Tibial artery (tissue), 4 donors: ENCODE measurements at regions not wholly inside any gene's neighbourhood (a gene's known extent, or its start where the extent isn't known, plus 50 kb on each side); places are given as distances from the start of the nearest gene placed in this dataset.
"Not testable (repeated sequence)": the region's sequence is repeated elsewhere in the genome, so short reads cannot be mapped to it uniquely, and the experiment has no call there.

Experiments used
- DNase-seq, 2 donors: peaks; one replicate each; pipeline ENCODE4 v3.0.0-alpha.2; 2019
- H3K27ac ChIP-seq, 2 donors: fragments of 200-600 bp; sonication (generic) in 1 of 2; 1 replicate in 1 of 2; 2 replicates in 1 of 2; pipeline ENCODE4 v1.5.1; 2018 to 2019; ENCODE audit warnings: mild to moderate bottlenecking in 1 of 2
- H3K27me3 ChIP-seq, 2 donors: fragments of 200-600 bp; sonication (generic) in 1 of 2; one replicate each; pipeline versions ENCODE4 v1.5.1 to v1.6.0; 2016 to 2019
- H3K36me3 ChIP-seq, 3 donors: fragments of 200-600 bp; sonication (generic) in 2 of 3; one replicate each; pipeline ENCODE4 v1.5.1; 2016 to 2019; ENCODE audit warnings: mild to moderate bottlenecking in 2 of 3
- H3K4me1 ChIP-seq, 4 donors: fragments of 200-600 bp; sonication (generic) in 2 of 4; 1 replicate in 3 of 4; 2 replicates in 1 of 4; pipeline ENCODE4 v1.5.1; 2016 to 2019
- H3K4me3 ChIP-seq, 2 donors: fragments of 200-600 bp; sonication (generic) in 1 of 2; 1 replicate in 1 of 2; 2 replicates in 1 of 2; pipeline ENCODE4 v1.5.1; 2018 to 2019; ENCODE audit warnings: mild to moderate bottlenecking in 2 of 2
- H3K9me3 ChIP-seq, 3 donors: fragments of 200-600 bp; sonication (generic) in 1 of 3; one replicate each; pipeline ENCODE4 v1.5.1; 2016 to 2019
- CTCF ChIP-seq, 2 experiments: fragments of 200-600 bp in 1 of 2; fragments of 450-650 bp in 1 of 2; IDR thresholded peaks; one replicate each; pipeline ENCODE4 v1.5.1; 2017 to 2019; ENCODE audit warnings: antibody characterized with exemption in 2 of 2, mild to moderate bottlenecking in 1 of 2, moderate library complexity in 1 of 2
- intact Hi-C: fragments of 100-400 bp; cut with DNase I; formaldehyde crosslinking; loops from one replicate; pipeline ENCODE4 v1.15.0; 2023; ENCODE audit warnings: low total_unique reads

- H3K4me1 ChIP-seq, result peaks cover 0 to 7% (median 0%) of the 10 kb centered on the region in 4 donors
- H3K27ac ChIP-seq, result no peak overlapping the region
- H3K9me3 ChIP-seq, result no peaks in the 10 kb centered on the region
- H3K4me3 ChIP-seq, result no peak overlapping the region
- no peaks in the 10 kb centered on the region for H3K36me3 ChIP-seq
- no peak for TF ChIP-seq CTCF (IDR thresholded peaks at IDR 0.05)
- DNase-seq, result no peak
- H3K27me3 ChIP-seq, result no peaks in the 10 kb centered on the region
- intact Hi-C loops, result no loop called here
These were observed 155.2 kb upstream of the RSPO3 start for GRCh38 chr6:126963077-126963809.

GRCh38 chr6:126967296-126968005 is 151.0 kb upstream of the RSPO3 start:
- intact Hi-C loops, result no loop called here
- Histone ChIP-seq H3K27me3 (no peaks in the 10 kb centered on the region), H3K27ac (no peak overlapping the region), H3K9me3 (no peaks in the 10 kb centered on the region), H3K36me3 (no peaks in the 10 kb centered on the region), H3K4me3 (no peak overlapping the region), H3K4me1 (peaks cover 0 to 7% (median 0%) of the 10 kb centered on the region in 4 donors)
- no peak for DNase-seq
- TF ChIP-seq CTCF (IDR thresholded peaks at IDR 0.05), result no peak

GRCh38 chr6:126976253-126976797 is 142.1 kb upstream of the RSPO3 start:
- no peaks in the 10 kb centered on the region for H3K36me3 ChIP-seq
- DNase-seq, result no peak
- no peak overlapping the region for H3K27ac ChIP-seq
- no peak overlapping the region for H3K4me3 ChIP-seq
- TF ChIP-seq CTCF (IDR thresholded peaks at IDR 0.05), result no peak
- H3K27me3 ChIP-seq, result no peaks in the 10 kb centered on the region
- H3K4me1 ChIP-seq, result no peaks in the 10 kb centered on the region
- intact Hi-C loops, result no loop called here
- H3K9me3 ChIP-seq, result no peaks in the 10 kb centered on the region

- Histone ChIP-seq H3K27me3 (no peaks in the 10 kb centered on the region), H3K4me3 (no peak overlapping the region), H3K4me1 (no peaks in the 10 kb centered on the region), H3K36me3 (no peaks in the 10 kb centered on the region), H3K9me3 (no peaks in the 10 kb centered on the region), H3K27ac (no peak overlapping the region)
- TF ChIP-seq CTCF (IDR thresholded peaks at IDR 0.05), result no peak
- intact Hi-C loops, result no loop called here
- DNase-seq, result no peak
These were observed 134.7 kb upstream of the RSPO3 start for GRCh38 chr6:126983779-126984178.

- H3K4me3 ChIP-seq, H3K36me3 ChIP-seq, H3K9me3 ChIP-seq, H3K27me3 ChIP-seq, DNase-seq, H3K4me1 ChIP-seq, intact Hi-C loops, H3K27ac ChIP-seq: not testable (repeated sequence)
These were observed 130.3 kb upstream of the RSPO3 start for GRCh38 chr6:126988125-126988524.

- H3K36me3 ChIP-seq, result no peaks in the 10 kb centered on the region
- H3K4me1 ChIP-seq, result no peaks in the 10 kb centered on the region
- DNase-seq, result no peak
- intact Hi-C loops, result no loop called here
- H3K9me3 ChIP-seq, result no peaks in the 10 kb centered on the region
- no peaks in the 10 kb centered on the region for H3K27me3 ChIP-seq
- no peak overlapping the region for H3K27ac ChIP-seq
- H3K4me3 ChIP-seq, result no peak overlapping the region
- no peak for TF ChIP-seq CTCF (IDR thresholded peaks at IDR 0.05)
These were observed 117.8 kb upstream of the RSPO3 start for GRCh38 chr6:127000631-127001030.
